Mesothelial cell of epicardium (in vitro differentiated cells): ENCODE measurements at regions not wholly inside any gene's neighbourhood (a gene's known extent, or its start where the extent isn't known, plus 50 kb on each side); places are given as distances from the start of the nearest gene placed in this dataset.
"Not testable (repeated sequence)": the region's sequence is repeated elsewhere in the genome, so short reads cannot be mapped to it uniquely, and the experiment has no call there.

Source experiments
- DNase-seq, 2 experiments: peaks; one replicate each; pipeline ENCODE4 v3.0.0; 2021; ENCODE audit warnings: low spot score in 2 of 2; ENCODE audit not compliant: unreplicated experiment in 2 of 2
- H3K27ac Mint-ChIP-seq: 2 replicates; pipeline ENCODE4 v1.8.0; 2021; ENCODE audit warnings: mixed read lengths
- H3K27me3 Mint-ChIP-seq: 2 replicates; pipeline ENCODE4 v1.8.0; 2021; ENCODE audit warnings: low read depth, mixed read lengths
- H3K36me3 Mint-ChIP-seq: 2 replicates; pipeline ENCODE4 v1.8.0; 2021; ENCODE audit warnings: mixed read lengths
- H3K4me1 Mint-ChIP-seq: 2 replicates; pipeline ENCODE4 v1.8.0; 2021; ENCODE audit warnings: mixed read lengths
- H3K4me3 Mint-ChIP-seq: 2 replicates; pipeline ENCODE4 v1.8.0; 2021; ENCODE audit warnings: mild to moderate bottlenecking, moderate library complexity, mixed read lengths
- H3K9me3 Mint-ChIP-seq: 2 replicates; pipeline ENCODE4 v1.8.0; 2021; ENCODE audit warnings: mixed read lengths
- TF ChIP-seq, protein P1 (sequence below): fragments of 200-600 bp; sonication (generic); IDR thresholded peaks from one replicate; pipeline ENCODE4 v1.5.0; 2021; ENCODE audit warnings: antibody characterized with exemption; ENCODE audit not compliant: unreplicated experiment

GRCh38 chr18:66046032-66046602 is 295.3 kb downstream of the CDH7 start:
- H3K36me3 Mint-ChIP-seq: no peaks in the 10 kb centered on the region
- DNase-seq: no peak
- H3K27ac Mint-ChIP-seq: no peak overlapping the region
- no peaks in the 10 kb centered on the region for H3K27me3 Mint-ChIP-seq
- H3K4me1 Mint-ChIP-seq: no peaks in the 10 kb centered on the region
- no peaks in the 10 kb centered on the region for H3K9me3 Mint-ChIP-seq
- TF ChIP-seq, protein P1, sequence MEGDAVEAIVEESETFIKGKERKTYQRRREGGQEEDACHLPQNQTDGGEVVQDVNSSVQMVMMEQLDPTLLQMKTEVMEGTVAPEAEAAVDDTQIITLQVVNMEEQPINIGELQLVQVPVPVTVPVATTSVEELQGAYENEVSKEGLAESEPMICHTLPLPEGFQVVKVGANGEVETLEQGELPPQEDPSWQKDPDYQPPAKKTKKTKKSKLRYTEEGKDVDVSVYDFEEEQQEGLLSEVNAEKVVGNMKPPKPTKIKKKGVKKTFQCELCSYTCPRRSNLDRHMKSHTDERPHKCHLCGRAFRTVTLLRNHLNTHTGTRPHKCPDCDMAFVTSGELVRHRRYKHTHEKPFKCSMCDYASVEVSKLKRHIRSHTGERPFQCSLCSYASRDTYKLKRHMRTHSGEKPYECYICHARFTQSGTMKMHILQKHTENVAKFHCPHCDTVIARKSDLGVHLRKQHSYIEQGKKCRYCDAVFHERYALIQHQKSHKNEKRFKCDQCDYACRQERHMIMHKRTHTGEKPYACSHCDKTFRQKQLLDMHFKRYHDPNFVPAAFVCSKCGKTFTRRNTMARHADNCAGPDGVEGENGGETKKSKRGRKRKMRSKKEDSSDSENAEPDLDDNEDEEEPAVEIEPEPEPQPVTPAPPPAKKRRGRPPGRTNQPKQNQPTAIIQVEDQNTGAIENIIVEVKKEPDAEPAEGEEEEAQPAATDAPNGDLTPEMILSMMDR: no peak
- H3K4me3 Mint-ChIP-seq: no peak overlapping the region

GRCh38 chr18:66043009-66043408 is 292.2 kb downstream of the CDH7 start:
- Mint-ChIP-seq H3K36me3 (no peaks in the 10 kb centered on the region), H3K4me1 (no peaks in the 10 kb centered on the region), H3K27me3 (no peaks in the 10 kb centered on the region), H3K4me3 (no peak overlapping the region), H3K9me3 (peaks cover 5% of the 10 kb centered on the region), H3K27ac (no peak overlapping the region)
- DNase-seq: no peak
- TF ChIP-seq, protein P1: no peak

- H3K36me3 Mint-ChIP-seq: no peaks in the 10 kb centered on the region
- no peak for DNase-seq
- no peaks in the 10 kb centered on the region for H3K4me1 Mint-ChIP-seq
- no peak overlapping the region for H3K4me3 Mint-ChIP-seq
- H3K27me3 Mint-ChIP-seq: no peaks in the 10 kb centered on the region
- H3K9me3 Mint-ChIP-seq: peaks cover 3% of the 10 kb centered on the region
- TF ChIP-seq, protein P1: no peak
- H3K27ac Mint-ChIP-seq: no peak overlapping the region
These were observed 263.2 kb downstream of the CDH7 start for GRCh38 chr18:66013969-66014368.

DNA sequence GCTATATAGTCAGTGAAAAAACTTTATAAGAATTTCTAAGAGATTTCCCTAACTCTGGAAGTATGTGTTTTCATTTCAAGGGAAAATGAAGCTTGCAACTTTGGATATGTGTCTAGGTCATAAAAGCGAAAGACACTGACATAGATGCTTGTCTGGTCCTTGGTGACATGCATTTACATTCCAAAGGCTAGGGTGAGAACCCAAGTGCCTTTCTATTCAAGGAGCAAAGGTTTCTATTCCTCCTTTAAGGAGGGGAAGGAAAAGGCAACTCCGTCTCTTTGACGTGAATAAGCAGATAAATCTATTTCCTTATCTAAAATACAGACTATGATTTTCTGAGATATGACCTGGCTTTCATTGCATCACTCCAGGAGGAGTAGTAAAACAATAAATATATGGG is 261.1 kb downstream of the CDH7 start:
- no peak for DNase-seq
- TF ChIP-seq, protein P1: no peak

GRCh38 chr18:66005831-66006588 is 255.2 kb downstream of the CDH7 start:
- Mint-ChIP-seq H3K27ac (no peak overlapping the region), H3K4me1 (no peaks in the 10 kb centered on the region), H3K27me3 (no peaks in the 10 kb centered on the region), H3K4me3 (no peak overlapping the region), H3K9me3 (peaks cover 8% of the 10 kb centered on the region), H3K36me3 (no peaks in the 10 kb centered on the region)
- no peak for DNase-seq
- TF ChIP-seq, protein P1: no peak

More for the DNA sequence above, 261.1 kb downstream of the CDH7 start:
- Mint-ChIP-seq H3K4me1 (no peaks in the 10 kb centered on the region), H3K27ac (no peak overlapping the region), H3K27me3 (no peaks in the 10 kb centered on the region), H3K36me3 (no peaks in the 10 kb centered on the region), H3K9me3 (peaks cover 3% of the 10 kb centered on the region), H3K4me3 (no peak overlapping the region)

DNA sequence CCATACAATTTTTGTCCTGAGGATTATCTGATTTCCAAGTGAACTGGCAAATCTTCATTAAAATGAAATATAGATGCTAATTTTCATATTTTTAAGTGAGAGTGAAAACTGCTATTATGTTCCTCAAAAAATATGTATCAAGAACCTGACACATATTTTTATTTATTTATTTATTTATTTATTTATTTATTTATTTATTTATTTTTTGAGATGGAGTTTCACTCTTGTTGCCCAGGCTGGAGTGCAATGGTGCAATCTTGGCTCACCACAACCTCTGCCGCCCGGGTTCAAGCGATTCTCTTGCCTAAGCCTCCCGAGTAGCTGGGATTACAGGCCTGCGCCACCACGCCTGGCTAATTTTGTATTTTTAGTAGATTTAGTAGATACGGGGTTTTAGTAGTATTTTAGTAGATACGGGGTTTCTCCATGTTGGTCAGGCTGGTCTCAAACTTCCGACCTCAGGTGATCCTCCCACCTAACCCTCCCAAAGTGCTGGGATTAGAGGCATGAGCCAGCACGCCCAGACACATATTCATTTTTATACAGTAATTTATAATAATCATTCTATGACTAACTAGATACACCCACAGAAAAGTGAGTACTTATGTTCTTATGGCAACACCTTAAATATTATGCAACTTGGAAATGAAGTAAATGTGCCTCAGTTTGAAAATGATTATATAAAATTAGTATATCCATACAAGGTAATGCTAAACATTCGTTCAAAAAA is 248.3 kb downstream of the CDH7 start:
- H3K4me1 Mint-ChIP-seq, H3K36me3 Mint-ChIP-seq, DNase-seq, H3K27me3 Mint-ChIP-seq, H3K9me3 Mint-ChIP-seq, H3K4me3 Mint-ChIP-seq, H3K27ac Mint-ChIP-seq: not testable (repeated sequence)
